NOMO-1 (cell line): ENCODE measurements at regions not wholly inside any gene's neighbourhood (a gene's known extent, or its start where the extent isn't known, plus 50 kb on each side); places are given as distances from the start of the nearest gene placed in this dataset.

ENCODE experiments used
- DNase-seq, 2 experiments: peaks; one replicate each; lab custom pipeline; 2025; ENCODE audit not compliant: unreplicated experiment in 2 of 2; lab: John Stamatoyannopoulos, UW

DNA sequence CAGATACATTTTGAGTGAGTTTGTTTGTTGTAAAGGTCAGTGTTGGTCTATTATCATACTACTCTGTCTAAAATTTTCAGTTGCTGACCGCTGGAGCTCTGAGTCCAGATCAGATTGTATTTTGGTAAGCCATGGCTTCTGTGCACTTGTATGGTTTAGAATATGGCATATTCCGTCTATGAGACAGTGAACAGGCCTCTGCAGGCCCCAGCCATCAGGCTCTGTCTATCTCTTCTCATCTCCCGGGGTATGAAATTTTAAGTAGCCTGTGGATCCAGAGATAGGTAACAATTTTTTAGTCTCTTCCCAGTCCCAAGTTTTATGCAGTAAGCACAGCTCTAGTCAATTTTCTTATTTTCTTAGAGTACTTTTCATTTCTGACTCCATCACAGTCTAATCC, 1929.1 kb upstream of the SEL1L start:
- DNase-seq, result no peak

DNA sequence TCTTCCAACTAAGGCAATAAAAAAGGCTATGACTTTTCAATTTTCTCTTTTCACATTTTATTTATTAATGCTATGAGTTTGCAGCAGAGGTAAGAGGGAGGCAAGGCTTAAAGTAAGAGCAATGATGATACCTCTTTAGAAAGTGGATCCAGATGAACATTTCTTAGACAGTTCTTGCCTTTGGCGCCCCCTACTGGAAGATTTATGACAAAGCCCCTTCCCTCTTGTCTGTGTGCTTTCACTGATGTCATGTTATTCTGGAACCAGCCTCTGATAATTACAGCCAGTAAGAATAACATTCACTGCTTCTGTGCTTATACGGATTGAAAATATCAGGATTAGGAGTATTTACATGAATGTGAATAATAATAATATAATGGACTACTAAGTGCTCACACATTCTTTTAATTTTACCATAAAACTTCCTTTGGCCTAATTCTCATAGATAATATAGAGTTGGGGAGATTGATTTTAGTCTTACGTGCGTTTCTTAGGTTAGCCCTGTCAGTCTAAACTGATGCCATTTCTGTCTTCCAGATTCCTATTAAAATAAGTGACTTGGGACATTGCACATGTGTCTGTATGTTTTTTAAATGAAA, 1929.9 kb upstream of the SEL1L start:
- peak; percentile 15 to 54 for DNase-seq

DNA sequence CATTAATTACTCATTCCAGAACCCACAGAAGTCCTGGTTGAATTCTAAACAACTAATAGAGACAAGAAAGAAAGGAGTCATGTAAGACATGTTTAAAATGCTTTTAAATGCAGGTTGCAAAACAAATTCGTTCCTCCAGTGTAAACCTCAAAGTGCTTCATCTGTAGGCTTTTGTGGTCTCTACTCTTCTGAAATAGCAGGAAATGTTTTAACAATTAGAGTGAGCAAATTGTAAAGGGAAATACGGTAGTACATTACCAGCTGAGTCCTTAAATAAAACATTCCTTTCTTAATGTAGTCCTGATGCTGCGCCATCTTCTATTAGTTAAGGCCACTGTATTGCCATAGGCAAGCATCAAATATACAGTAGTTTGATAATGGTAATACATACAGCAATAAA, 1934.2 kb upstream of the SEL1L start:
- peak; percentile 72 to 94 for DNase-seq

DNA sequence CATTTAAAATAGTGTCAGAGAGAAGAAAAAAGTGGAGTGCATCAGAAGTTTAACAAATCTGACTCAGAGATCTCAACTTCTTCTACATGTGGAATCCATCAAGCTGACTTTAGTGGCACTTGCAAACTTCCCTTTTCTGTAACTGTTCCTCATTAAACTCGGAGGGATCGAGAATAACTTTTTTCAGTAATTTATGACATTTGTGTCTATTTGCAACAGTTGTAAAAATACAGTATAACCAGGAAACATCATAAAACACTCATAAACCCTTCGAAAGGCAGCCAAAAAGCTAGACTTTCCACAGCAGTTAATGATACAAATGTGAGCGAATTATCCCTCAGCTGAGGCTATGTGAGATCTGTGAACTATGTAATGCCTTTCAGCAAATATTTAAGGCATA, 1936.8 kb upstream of the SEL1L start:
- DNase-seq, result peak; percentile 89 to 94

DNA sequence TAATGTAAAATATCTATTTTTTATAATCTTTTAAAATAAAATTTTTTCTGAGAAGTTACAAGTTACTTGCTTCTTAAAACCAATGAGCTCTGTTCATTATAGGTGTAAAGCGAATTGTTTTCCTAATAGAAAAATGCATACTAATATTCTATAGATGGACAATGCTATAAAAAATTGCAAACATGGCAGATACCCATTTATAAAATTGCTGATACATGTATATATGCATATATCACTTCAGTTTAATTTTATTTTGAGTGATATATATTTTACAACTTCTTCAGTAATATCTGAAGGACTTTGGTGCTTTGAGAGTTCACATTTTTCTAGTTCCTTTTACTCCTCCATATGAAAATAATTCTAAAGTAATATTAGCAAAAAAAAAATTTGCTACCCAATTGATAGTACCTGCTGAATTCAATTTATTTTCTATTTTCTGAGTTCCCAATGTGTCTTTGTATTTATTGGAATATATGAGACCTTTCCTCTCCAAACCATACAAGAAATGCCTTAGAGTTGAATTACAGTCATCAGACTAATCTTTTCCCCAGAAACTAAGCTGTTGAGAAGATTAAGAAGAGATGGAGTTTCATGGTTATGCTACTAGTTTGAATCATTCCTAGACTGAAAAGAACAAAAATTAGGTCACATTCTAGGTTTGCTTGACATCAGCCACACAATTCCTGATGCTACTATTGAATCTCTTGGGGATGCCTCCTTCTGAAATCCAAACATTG, 1937.5 kb upstream of the SEL1L start:
- no peak for DNase-seq

DNA sequence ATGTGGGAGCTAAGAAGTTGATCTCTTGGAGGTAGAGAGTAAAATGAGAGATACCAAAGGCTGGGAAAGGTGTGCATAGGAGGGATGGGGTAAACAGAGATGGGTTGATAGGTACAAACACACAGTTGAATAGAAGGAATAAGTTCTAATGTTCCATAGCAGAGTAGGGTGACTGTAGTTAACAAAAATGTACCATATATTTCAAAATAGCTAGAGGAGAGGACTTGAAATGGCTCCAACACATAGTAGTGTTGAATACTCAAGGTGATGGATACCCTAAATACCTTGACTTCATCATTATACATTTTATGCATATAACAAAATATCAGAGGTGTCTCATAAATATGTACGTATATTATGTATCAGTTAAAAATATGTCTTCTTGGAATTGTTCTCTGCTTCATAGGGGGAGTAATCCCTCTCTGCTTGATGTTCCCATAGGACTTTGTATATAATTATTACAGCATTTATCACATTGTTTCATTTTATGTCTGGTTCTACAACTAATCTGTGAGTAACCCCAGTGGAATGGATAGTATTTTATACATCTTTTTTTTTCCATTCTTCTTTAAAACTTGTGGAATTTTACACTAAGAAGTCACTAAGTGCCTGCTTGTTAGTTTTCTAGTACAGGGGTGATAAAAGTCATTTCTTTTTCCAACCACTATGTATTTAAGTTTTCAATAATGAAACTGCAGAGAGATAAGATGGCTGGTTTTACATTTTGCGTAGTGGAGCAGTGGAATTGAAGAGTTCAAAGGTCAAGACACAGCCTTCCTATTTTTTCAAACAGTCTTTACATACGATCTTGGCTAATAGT, 1940.0 kb upstream of the SEL1L start:
- no peak for DNase-seq

DNA sequence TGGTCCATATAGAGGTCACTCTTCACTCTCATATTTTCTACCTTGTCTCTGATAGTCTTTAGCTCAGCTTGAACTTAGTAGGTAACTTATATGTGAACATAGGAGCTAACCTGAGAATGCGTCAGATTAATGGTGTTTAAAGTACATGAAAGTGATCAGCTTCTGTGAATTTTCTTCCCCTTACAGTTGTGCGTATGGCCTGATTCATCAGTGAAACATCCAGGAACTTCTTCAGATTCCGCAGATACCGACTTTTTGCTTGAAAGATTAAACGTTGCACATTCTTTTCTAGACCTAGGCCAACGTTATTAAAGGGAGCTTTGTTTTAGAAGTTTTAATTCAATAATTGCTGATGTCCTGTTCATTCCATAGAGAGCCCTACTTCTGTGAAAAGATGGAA, 1945.1 kb upstream of the SEL1L start:
- DNase-seq, result no peak

DNA sequence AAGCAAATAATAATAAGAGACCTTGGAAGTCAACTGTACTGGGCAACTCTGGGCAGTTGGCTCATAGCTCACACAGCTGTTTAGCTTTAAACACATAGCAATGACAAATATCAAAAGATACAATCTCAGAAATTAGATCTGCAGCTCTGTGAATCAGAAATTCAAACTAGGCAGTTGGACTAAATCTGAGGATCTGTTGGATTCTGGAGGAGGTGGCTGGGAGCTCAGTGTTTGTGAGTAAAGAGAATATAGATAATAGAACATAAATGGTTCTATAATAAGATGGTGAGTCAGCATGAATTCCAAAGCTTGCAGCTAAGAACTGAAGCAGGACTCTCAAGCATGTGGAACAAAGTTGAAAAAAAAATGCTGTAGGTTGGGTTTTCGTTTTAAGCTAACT, 1949.4 kb upstream of the SEL1L start:
- DNase-seq, result no peak

DNA sequence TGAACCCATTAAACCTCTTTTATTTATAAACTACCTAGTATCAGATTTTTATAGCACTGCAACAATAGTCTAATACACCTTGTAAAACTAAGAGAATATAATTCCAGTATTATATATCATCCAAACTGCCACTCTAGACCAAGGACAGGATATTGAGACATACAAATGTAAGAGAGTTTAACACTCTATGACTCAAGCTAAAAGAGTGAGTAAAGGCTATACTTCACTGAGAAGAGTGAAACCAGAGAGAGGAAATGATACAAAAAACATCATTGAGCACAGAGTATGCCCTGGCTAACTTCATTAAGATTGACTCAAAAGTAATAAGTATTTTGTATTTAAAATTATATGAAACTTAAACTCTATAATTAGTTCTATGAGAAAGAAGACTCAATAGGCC, 1951.9 kb upstream of the SEL1L start:
- peak; percentile 23 to 69 for DNase-seq

DNA sequence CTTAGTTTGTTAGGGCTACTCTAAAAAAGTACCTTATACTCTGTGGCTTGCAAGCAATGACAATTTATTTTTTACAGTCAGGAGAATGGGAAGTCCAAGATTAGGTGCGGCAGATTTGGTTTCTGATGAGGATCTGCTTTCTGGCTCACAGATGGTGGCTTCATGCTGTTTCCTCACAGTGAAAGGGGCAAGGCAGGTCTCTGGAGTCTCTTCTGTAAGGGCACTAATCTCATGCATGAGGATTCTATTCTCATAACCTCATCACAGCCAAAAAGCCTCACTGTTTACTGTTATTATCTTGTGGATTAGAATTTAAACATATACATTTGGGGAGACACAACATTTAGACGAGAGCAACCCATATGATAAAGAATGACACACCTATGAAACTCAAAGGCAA, 1957.4 kb upstream of the SEL1L start:
- peak in 1 of 2 experiments; percentile 46 for DNase-seq

DNA sequence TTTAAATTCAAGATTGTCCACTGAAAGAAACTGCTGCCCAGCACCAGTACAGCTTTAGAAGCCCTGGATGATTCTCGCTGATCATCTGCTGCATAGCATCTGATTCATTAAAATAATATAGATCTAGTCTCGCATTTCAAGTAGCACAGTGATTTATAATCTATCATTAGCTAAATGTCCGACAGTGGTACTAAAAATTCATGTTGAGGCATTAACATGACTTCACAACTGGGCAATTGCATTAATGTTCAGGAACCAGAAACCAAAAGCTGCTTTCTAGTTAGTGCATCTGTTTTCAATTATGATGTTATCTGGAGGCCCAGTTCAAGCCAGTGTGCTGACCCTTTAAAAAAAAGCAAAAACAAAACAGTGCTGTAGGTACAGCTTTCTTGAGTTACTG, 1987.2 kb upstream of the SEL1L start:
- no peak for DNase-seq

DNA sequence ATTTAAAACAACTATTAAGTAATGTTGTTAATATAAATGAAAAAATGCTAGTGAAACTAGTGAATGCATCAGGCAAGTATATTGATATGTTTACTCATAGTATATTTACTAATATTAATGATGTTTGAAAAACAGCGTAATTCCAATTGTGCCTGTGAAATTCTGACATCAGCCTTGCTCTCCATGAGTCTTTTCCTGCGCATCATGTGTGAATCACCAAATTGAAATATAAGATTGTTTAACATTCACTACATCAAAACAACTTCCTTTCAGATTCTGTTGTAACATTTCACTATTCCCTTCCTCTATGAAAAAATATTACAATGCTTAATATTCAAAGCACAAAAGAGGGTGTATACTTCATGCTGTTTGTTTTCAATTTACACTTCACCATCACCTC, 1995.9 kb upstream of the SEL1L start:
- DNase-seq, result no peak

DNA sequence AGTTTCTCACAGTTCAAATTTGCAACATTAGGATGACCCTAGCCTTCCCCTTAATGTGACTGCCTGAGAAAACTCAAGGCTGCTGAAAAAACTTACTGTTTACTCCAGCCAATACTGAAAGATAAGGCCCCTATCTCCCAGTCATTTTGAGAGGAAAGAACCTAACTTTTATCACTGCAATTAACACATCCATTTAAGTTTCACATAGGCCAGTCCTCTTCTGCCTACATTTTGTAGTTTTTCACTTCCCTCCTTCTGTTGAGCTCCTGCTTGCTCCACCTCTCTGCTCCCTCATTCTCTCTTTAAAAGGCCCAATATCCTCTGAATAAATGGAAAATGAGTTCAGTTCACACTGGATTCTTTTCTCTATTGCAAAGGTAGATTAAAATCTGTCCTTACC, 1996.2 kb upstream of the FLRT2 start:
- no peak for DNase-seq

DNA sequence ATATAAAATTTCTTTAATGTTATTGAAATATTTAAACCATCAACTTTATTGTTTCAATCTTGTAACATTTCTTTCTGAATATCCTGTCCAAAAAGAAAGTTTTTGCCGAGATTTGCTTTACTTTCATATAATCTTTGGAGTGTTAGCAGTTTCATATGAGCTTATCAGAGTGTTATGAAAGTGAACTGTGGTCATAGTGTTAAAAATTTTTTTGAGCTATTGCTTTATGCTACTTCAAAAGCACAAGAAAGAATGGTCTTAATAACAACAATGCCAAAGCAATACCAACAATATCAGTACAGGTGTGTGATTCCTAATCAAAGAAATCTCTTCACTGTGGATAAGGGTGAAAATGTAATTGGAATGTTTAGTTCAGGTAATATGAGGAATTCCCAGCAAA, 1994.9 kb upstream of the FLRT2 start:
- no peak for DNase-seq

DNA sequence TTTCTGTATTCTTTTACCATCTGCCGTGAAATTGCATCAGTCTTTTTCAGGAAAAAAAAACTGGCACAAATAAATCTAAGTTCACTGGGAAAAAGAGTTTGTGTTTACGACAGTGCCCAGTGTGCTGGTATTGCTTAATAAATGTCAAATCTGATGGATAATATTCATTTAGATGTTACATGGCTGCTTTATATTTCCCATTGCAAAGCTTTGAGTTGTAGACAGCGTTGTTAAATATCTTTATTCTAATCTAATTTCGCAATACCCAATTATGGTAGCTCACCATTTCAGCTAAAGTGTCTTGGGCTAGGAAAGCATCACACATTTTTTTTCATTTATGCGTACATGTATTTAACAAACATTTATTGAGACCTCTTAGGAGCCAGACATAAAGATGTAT, 1994.5 kb upstream of the FLRT2 start:
- DNase-seq, result no peak

DNA sequence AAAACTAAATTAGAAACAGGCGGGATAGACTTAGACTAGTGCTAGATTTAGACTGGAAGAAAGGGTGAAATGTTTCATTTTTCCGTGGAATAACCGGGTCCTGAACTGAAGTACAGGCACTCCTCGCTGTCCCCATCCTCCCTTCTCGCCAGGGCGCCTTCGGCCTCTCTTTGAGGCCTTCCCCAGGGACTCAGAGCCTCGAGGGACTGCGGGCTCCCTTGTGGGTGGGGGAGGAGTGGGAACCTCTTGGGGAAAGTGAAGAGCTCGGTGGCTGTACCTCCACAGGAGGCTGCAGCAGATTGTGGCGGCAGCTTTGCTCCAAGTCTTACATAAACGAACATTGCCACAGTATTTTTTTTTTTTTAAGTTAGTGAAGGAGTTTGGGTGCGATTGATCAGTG, 1988.8 kb upstream of the FLRT2 start:
- DNase-seq, result no peak

DNA sequence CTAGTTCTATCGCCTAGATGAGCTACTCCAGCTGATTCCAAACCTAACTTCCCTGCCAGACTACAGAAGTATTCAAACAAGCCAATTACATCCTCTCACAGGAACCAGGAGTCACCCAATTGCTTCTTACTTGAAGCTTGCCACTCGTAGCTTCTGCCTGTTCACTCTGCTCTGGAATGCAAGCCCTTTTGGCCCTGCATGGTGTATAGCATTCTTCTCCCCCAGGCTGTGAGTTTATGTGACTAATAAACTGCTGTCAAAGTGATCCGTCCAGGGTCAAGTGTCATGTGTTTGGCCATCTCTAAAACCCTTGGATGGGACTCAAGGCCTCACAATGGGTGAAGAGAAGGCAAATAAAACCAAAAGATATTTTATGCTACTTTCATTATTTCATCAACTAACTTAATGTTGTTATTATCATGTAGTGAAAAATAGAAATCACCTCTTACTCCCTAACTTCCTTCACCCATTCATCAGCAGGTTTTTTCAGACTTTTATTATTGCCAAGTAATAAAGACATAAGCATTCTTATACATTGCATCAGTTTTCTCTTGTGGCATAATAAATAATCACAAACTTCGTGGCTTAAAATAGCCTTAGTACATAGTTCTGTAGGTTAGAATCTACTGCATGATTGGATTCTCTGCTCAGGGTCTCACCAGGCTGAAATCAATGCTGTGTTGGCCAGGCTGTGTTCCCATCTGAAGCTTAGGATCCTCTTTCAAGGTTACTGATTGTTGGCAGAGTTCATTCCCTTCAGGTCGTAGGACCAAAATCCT, 1981.7 kb upstream of the FLRT2 start:
- no peak for DNase-seq

DNA sequence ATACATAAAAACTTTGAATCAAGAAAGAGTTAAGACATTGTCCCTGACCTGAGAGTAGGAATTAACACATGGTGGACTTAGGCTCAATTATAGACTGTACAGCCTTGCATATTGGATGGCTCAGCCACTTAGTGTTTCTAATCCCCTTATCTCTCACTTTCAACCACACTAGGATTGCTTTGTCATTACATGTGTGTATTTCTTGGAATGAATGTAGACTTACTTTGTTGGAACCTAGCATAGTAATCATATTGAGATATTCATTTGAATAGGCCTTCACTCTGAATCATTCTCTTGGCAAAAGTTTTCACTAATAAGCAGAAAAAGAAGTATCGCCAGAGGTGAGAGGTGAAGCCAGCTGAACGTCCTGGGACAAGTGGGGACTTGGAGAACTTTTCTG, 1973.9 kb upstream of the FLRT2 start:
- no peak for DNase-seq

DNA sequence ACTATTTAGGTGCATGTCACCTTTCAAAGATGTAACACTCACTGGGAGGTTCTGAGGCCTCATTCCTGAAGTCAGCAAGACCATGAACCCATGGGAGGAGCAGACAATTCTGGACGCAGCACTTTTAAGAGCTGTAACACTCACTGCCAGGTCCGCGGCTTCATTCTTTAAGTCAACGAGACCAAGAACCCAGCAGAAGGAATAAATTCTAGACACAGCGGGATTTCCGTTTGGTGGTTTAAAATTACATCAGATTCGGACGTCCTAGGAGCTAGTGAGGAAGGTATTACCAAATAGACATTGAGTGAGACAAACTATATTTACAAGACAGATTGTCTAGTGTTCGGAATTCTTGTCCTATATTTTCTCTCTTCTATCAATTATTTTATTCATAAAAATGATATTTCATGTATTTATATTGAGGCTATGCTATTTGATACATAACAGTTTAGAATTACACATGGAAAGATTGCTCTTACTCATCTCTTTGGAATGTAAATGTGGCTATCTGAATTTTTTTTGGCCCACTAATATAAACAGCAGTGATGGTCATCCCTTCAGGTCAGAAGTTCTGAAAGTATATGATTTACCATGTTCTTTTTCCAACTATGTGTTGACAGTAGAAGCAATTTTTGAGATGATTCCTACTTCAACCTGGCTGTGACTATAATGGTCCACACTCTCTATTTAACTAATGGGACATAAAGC, 1973.0 kb upstream of the FLRT2 start:
- DNase-seq, result no peak

DNA sequence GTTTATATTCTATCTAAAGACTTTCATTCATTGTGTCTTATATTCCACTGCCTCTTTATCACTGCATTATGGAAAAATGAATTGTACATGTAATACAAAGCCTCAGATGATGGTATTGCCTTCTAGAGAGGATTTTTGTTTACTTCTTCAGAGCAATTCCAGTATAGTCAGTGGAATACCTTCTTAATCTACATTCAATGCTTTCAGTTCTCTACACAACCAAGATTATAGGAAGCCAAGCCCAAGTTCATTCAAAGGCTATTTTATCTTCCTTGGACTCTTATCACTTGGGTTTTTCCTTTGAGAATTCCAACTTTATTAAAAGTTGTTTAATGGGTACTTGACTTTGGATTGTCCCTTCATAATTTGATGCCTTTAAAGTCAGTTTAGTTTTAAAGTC, 1971.0 kb upstream of the FLRT2 start:
- no peak for DNase-seq

DNA sequence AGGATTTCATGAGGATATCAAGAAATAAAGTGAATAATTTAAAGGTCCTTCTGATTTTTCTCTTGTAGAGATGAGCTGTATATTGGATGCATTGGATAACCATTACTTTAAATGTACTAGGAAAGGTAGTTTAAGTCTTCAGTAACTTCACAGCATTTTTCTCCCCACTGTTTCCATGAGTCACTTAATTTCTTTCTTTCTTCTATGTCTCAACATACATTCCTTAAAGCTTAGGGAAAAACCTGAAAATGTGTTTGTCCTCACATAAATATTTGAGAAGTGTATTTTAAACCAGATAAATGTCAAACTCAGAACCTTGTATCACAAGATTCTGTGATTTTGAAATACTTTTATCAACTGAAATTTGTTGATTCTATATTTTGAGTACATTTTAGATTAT, 1970.2 kb upstream of the FLRT2 start:
- DNase-seq, result no peak
